Activated T-cell treated with anti-CD3 and anti-CD28 coated beads, Interleukin-2, amount 50 U/mL, for 72 hours (primary cell): ENCODE measurements at regions not wholly inside any gene's neighbourhood (a gene's known extent, or its start where the extent isn't known, plus 50 kb on each side); places are given as distances from the start of the nearest gene placed in this dataset.

ENCODE experiments used
- ATAC-seq, 2 donors: fragments of 150-1000 bp; cut with Tn5 transposase; replicated peaks in 1 of 2; 2 replicates each; pipeline ENCODE4 v1.10.0; 2021; ENCODE audit warnings: moderate library complexity in 2 of 2, mild to moderate bottlenecking in 1 of 2
- DNase-seq, 2 donors: peaks; one replicate each; pipeline ENCODE4 v3.0.0; 2021 to 2022; ENCODE audit warnings: mixed read lengths in 1 of 2
- H3K27ac Mint-ChIP-seq: one replicate; pipeline ENCODE4 v1.8.0; 2022; ENCODE audit warnings: mild to moderate bottlenecking, moderate library complexity, mixed read lengths
- H3K27me3 Mint-ChIP-seq: one replicate; pipeline ENCODE4 v1.8.0; 2022; ENCODE audit warnings: low read depth, mixed read lengths
- H3K36me3 Mint-ChIP-seq, 2 donors: one replicate each; pipeline ENCODE4 v1.8.0; 2022; ENCODE audit warnings: mixed read lengths in 2 of 2, mild to moderate bottlenecking in 1 of 2; ENCODE audit not compliant: insufficient read depth in 2 of 2
- H3K4me1 Mint-ChIP-seq: one replicate; pipeline ENCODE4 v1.8.0; 2022; ENCODE audit warnings: low read depth, mixed read lengths
- H3K4me3 Mint-ChIP-seq, 2 donors: one replicate each; pipeline ENCODE4 v1.8.0; 2022; ENCODE audit warnings: mild to moderate bottlenecking in 2 of 2, mixed read lengths in 2 of 2, moderate library complexity in 2 of 2
- H3K9me3 Mint-ChIP-seq, 2 donors: one replicate each; pipeline ENCODE4 v1.8.0; 2022; ENCODE audit warnings: mixed read lengths in 2 of 2

- no peak overlapping the region for H3K27ac Mint-ChIP-seq
- no peak overlapping the region for H3K4me3 Mint-ChIP-seq
- H3K9me3 Mint-ChIP-seq, result peaks cover 2 to 4% of the 10 kb centered on the region in 2 donors
- ATAC-seq, result no peak
- H3K36me3 Mint-ChIP-seq, result peaks cover 0 to 2% of the 10 kb centered on the region in 2 donors
- no peaks in the 10 kb centered on the region for H3K4me1 Mint-ChIP-seq
- no peak for DNase-seq
- no peaks in the 10 kb centered on the region for H3K27me3 Mint-ChIP-seq
Observed at GRCh38 chr7:98702021-98702420, 84.9 kb downstream of the NPTX2 start.

GRCh38 chr7:98703916-98704315 is 86.8 kb downstream of the NPTX2 start:
- H3K27ac Mint-ChIP-seq, result no peak overlapping the region
- no peaks in the 10 kb centered on the region for H3K36me3 Mint-ChIP-seq
- no peak overlapping the region for H3K4me3 Mint-ChIP-seq
- no peaks in the 10 kb centered on the region for H3K4me1 Mint-ChIP-seq
- ATAC-seq (no peak), DNase-seq (no peak)
- H3K27me3 Mint-ChIP-seq, result no peaks in the 10 kb centered on the region
- no peaks in the 10 kb centered on the region for H3K9me3 Mint-ChIP-seq

GRCh38 chr7:98705626-98706025 is 88.5 kb downstream of the NPTX2 start:
- Mint-ChIP-seq H3K27me3 (no peaks in the 10 kb centered on the region), H3K4me3 (no peak overlapping the region), H3K9me3 (no peaks in the 10 kb centered on the region), H3K4me1 (no peaks in the 10 kb centered on the region), H3K36me3 (no peaks in the 10 kb centered on the region), H3K27ac (no peak overlapping the region)
- ATAC-seq, result no peak
- no peak for DNase-seq

- no peaks in the 10 kb centered on the region for H3K36me3 Mint-ChIP-seq
- DNase-seq (no peak), ATAC-seq (no peak)
- no peak overlapping the region for H3K27ac Mint-ChIP-seq
- no peaks in the 10 kb centered on the region for H3K4me1 Mint-ChIP-seq
- H3K27me3 Mint-ChIP-seq, result no peaks in the 10 kb centered on the region
- H3K4me3 Mint-ChIP-seq, result no peak overlapping the region
- H3K9me3 Mint-ChIP-seq, result no peaks in the 10 kb centered on the region
Observed at GRCh38 chr7:98707076-98707475, 90.0 kb downstream of the NPTX2 start.

GRCh38 chr7:98711945-98712344 is 94.9 kb downstream of the NPTX2 start:
- no peak overlapping the region for H3K27ac Mint-ChIP-seq
- no peaks in the 10 kb centered on the region for H3K9me3 Mint-ChIP-seq
- no peak overlapping the region for H3K4me3 Mint-ChIP-seq
- no peaks in the 10 kb centered on the region for H3K4me1 Mint-ChIP-seq
- H3K27me3 Mint-ChIP-seq, result peaks cover 5% of the 10 kb centered on the region
- H3K36me3 Mint-ChIP-seq, result no peaks in the 10 kb centered on the region
- ATAC-seq (no peak), DNase-seq (no peak)

GRCh38 chr7:98713165-98713810 is 96.2 kb downstream of the NPTX2 start:
- Mint-ChIP-seq H3K4me3 (no peak overlapping the region), H3K36me3 (no peaks in the 10 kb centered on the region), H3K27ac (no peak overlapping the region), H3K9me3 (no peaks in the 10 kb centered on the region), H3K4me1 (no peaks in the 10 kb centered on the region), H3K27me3 (peaks cover 5% of the 10 kb centered on the region)
- DNase-seq, result no peak
- ATAC-seq, result no peak

- Mint-ChIP-seq H3K4me1 (no peaks in the 10 kb centered on the region), H3K9me3 (no peaks in the 10 kb centered on the region), H3K4me3 (no peak overlapping the region), H3K36me3 (no peaks in the 10 kb centered on the region), H3K27ac (no peak overlapping the region), H3K27me3 (peaks cover 5% of the 10 kb centered on the region)
- ATAC-seq, result no peak
- no peak for DNase-seq
Observed at GRCh38 chr7:98719396-98719795, 102.3 kb downstream of the NPTX2 start.

GRCh38 chr7:98722402-98722801 is 105.3 kb downstream of the NPTX2 start:
- ATAC-seq, result no peak
- no peaks in the 10 kb centered on the region for H3K4me1 Mint-ChIP-seq

GRCh38 chr7:98724591-98724990 is 107.5 kb downstream of the NPTX2 start:
- ATAC-seq (no peak), DNase-seq (no peak)
- Mint-ChIP-seq H3K4me1 (no peaks in the 10 kb centered on the region), H3K36me3 (no peaks in the 10 kb centered on the region), H3K27ac (no peak overlapping the region), H3K4me3 (no peak overlapping the region), H3K9me3 (no peaks in the 10 kb centered on the region), H3K27me3 (no peaks in the 10 kb centered on the region)

More at GRCh38 chr7:98722402-98722801, 105.3 kb downstream of the NPTX2 start:
- no peaks in the 10 kb centered on the region for H3K27me3 Mint-ChIP-seq
- no peaks in the 10 kb centered on the region for H3K9me3 Mint-ChIP-seq
- no peak overlapping the region for H3K4me3 Mint-ChIP-seq
- DNase-seq, result no peak
- H3K27ac Mint-ChIP-seq, result no peak overlapping the region
- H3K36me3 Mint-ChIP-seq, result no peaks in the 10 kb centered on the region

- Mint-ChIP-seq H3K4me1 (no peaks in the 10 kb centered on the region), H3K9me3 (no peaks in the 10 kb centered on the region), H3K36me3 (no peaks in the 10 kb centered on the region), H3K27me3 (no peaks in the 10 kb centered on the region), H3K27ac (no peak overlapping the region), H3K4me3 (no peak overlapping the region)
- ATAC-seq (no peak), DNase-seq (no peak)
Observed at GRCh38 chr7:98727146-98727709, 110.1 kb downstream of the NPTX2 start.

- H3K36me3 Mint-ChIP-seq, result no peaks in the 10 kb centered on the region
- no peak overlapping the region for H3K27ac Mint-ChIP-seq
- H3K4me3 Mint-ChIP-seq, result no peak overlapping the region
- no peaks in the 10 kb centered on the region for H3K4me1 Mint-ChIP-seq
- DNase-seq, result no peak
- H3K27me3 Mint-ChIP-seq, result no peaks in the 10 kb centered on the region
- ATAC-seq, result no peak
- peaks cover 0 to 4% of the 10 kb centered on the region in 2 donors for H3K9me3 Mint-ChIP-seq
Observed at GRCh38 chr7:98728555-98728954, 111.5 kb downstream of the NPTX2 start.

- ATAC-seq, result peak in 1 of 2 donors; percentile 30
Observed at GRCh38 chr7:98729121-98729520, 112.0 kb downstream of the NPTX2 start.

GRCh38 chr7:98730326-98730725 is 113.2 kb downstream of the NPTX2 start:
- Mint-ChIP-seq H3K4me1 (no peaks in the 10 kb centered on the region), H3K27ac (no peak overlapping the region), H3K9me3 (peaks cover 0 to 4% of the 10 kb centered on the region in 2 donors), H3K36me3 (peaks cover 0 to 2% of the 10 kb centered on the region in 2 donors), H3K4me3 (no peak overlapping the region), H3K27me3 (no peaks in the 10 kb centered on the region)
- ATAC-seq (no peak), DNase-seq (no peak)

More at GRCh38 chr7:98729121-98729520, 112.0 kb downstream of the NPTX2 start:
- peaks cover 0 to 4% of the 10 kb centered on the region in 2 donors for H3K9me3 Mint-ChIP-seq
- H3K27me3 Mint-ChIP-seq, result no peaks in the 10 kb centered on the region
- no peak for DNase-seq
- H3K4me3 Mint-ChIP-seq, result no peak overlapping the region
- no peak overlapping the region for H3K27ac Mint-ChIP-seq
- peaks cover 0 to 1% of the 10 kb centered on the region in 2 donors for H3K36me3 Mint-ChIP-seq
- H3K4me1 Mint-ChIP-seq, result no peaks in the 10 kb centered on the region

- no peak for DNase-seq
- H3K9me3 Mint-ChIP-seq, result peaks cover 0 to 4% of the 10 kb centered on the region in 2 donors
- no peak for ATAC-seq
Observed at GRCh38 chr7:98731651-98732050, 114.6 kb downstream of the NPTX2 start.

More at GRCh38 chr7:98731651-98732050, 114.6 kb downstream of the NPTX2 start:
- H3K27me3 Mint-ChIP-seq, result no peaks in the 10 kb centered on the region
- H3K4me1 Mint-ChIP-seq, result no peaks in the 10 kb centered on the region
- H3K27ac Mint-ChIP-seq, result no peak overlapping the region
- no peak overlapping the region for H3K4me3 Mint-ChIP-seq
- H3K36me3 Mint-ChIP-seq, result peaks cover 0 to 2% of the 10 kb centered on the region in 2 donors
